Karpas-422 (cell line): ENCODE measurements at regions not wholly inside any gene's neighbourhood (a gene's known extent, or its start where the extent isn't known, plus 50 kb on each side); places are given as distances from the start of the nearest gene placed in this dataset.

ENCODE experiments used
- DNase-seq: peaks from one replicate; pipeline ENCODE4 v3.0.0-alpha.2; 2015
- H2AFZ ChIP-seq: fragments of 200-600 bp; sonication (generic); 2 replicates; pipeline ENCODE4 v1.6.1; 2014; ENCODE audit warnings: antibody characterized with exemption, low read length, mixed read lengths
- H3K27ac ChIP-seq: fragments of 200-600 bp; sonication (generic); 2 replicates; pipeline ENCODE4 v1.5.1; 2014; ENCODE audit warnings: mild to moderate bottlenecking, low read length, moderate library complexity
- H3K27me3 ChIP-seq: fragments of 200-600 bp; sonication (generic); 2 replicates; pipeline ENCODE4 v1.6.1; 2014; ENCODE audit warnings: low read length, mixed read lengths
- H3K36me3 ChIP-seq: fragments of 200-600 bp; sonication (generic); 2 replicates; pipeline ENCODE4 v1.6.1; 2014; ENCODE audit warnings: low read length, mixed read lengths; ENCODE audit not compliant: insufficient read depth
- H3K4me1 ChIP-seq: fragments of 200-600 bp; sonication (generic); 2 replicates; pipeline ENCODE4 v1.6.1; 2014; ENCODE audit warnings: mild to moderate bottlenecking, low read length, mixed read lengths
- H3K4me2 ChIP-seq: fragments of 200-600 bp; sonication (generic); 2 replicates; pipeline ENCODE4 v1.6.1; 2014; ENCODE audit warnings: low read length, low read depth, mild to moderate bottlenecking; ENCODE audit not compliant: poor library complexity, severe bottlenecking
- H3K4me3 ChIP-seq: fragments of 200-600 bp; sonication (generic); 2 replicates; pipeline ENCODE4 v1.5.1; 2014; ENCODE audit warnings: mild to moderate bottlenecking, antibody characterized with exemption, low read length, mixed read lengths
- H3K79me2 ChIP-seq: fragments of 200-600 bp; sonication (generic); 2 replicates; pipeline ENCODE4 v1.6.1; 2014; ENCODE audit warnings: mild to moderate bottlenecking, low read length, mixed read lengths
- H3K9ac ChIP-seq: fragments of 200-600 bp; sonication (generic); 2 replicates; pipeline ENCODE4 v1.6.0; 2014; ENCODE audit warnings: low read length
- H3K9me2 ChIP-seq: fragments of 200-600 bp; sonication (generic), shearing (Covaris generic); replicated peaks from 2 replicates; pipeline ENCODE4 v1.6.0; 2014; ENCODE audit warnings: mild to moderate bottlenecking, low read length, moderate library complexity; ENCODE audit not compliant: insufficient read depth
- H3K9me3 ChIP-seq: fragments of 300-700, 200-600 bp; sonication (generic); 2 replicates; pipeline ENCODE4 v1.6.1; 2014; ENCODE audit warnings: low read length, mixed read lengths
- H4K20me1 ChIP-seq: fragments of 200-600 bp; sonication (generic); 2 replicates; pipeline ENCODE4 v1.6.1; 2014; ENCODE audit warnings: mild to moderate bottlenecking, antibody characterized with exemption, low read length, low read depth; ENCODE audit not compliant: insufficient read depth

DNA sequence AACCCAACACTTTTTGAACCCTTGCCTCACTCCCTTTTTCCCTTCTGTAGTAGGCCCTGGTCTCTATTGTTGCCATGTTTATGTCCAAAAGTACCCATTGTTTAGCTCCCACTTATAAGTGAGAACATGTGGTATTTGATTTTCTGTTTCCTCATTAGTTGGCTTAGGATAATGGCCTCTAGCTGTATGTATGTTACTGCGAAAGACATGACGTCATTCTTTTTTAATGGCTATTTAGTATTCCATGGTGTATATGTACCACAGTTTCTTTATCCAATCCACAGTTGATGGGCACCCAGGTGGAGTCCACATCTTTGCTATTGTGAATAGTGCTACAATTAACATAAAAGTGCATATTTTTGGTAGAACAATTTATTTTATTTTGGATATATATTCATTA is 90.3 kb upstream of the PTPRD start:
- H2AFZ ChIP-seq, result no peak overlapping the region
- no peak overlapping the region for H3K4me2 ChIP-seq
- H4K20me1 ChIP-seq, result no peaks in the 10 kb centered on the region
- DNase-seq, result no peak
- no peak overlapping the region for H3K9ac ChIP-seq
- no peaks in the 10 kb centered on the region for H3K4me1 ChIP-seq
- H3K36me3 ChIP-seq, result no peaks in the 10 kb centered on the region
- no peaks in the 10 kb centered on the region for H3K27me3 ChIP-seq
- H3K79me2 ChIP-seq, result no peaks in the 10 kb centered on the region
- peaks cover 2% of the 10 kb centered on the region; the same call in 1 of the 2 replicates for H3K9me3 ChIP-seq
- H3K4me3 ChIP-seq, result no peak overlapping the region
- H3K27ac ChIP-seq, result no peak overlapping the region
- no peaks in the 10 kb centered on the region for H3K9me2 ChIP-seq

DNA sequence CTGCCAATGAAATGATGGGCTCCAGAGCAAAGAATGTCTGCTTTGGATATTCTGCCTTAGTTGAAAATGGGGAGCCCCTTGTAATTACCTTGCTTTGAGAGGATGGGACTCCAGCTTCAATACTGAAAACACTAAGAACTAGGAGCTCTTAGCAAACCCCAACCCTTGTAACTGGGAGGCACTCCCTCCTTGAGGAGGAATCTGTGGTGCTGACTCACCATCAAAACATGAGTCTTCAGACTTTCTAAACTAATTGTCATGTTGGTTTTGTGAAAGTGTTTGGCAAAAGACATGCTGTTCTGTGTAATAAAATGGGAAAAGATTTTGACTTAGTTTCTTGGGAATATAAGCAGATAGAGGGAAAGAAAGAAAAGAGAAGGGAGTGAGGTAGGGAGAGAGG is 91.9 kb upstream of the PTPRD start:
- Histone ChIP-seq H3K27me3 (no peaks in the 10 kb centered on the region), H3K4me3 (no peak overlapping the region), H3K4me1 (no peaks in the 10 kb centered on the region), H3K9me3 (peaks cover 1% of the 10 kb centered on the region), H4K20me1 (no peaks in the 10 kb centered on the region), H3K9me2 (no peaks in the 10 kb centered on the region), H3K27ac (no peak overlapping the region), H3K4me2 (no peak overlapping the region), H3K9ac (no peak overlapping the region), H3K36me3 (no peaks in the 10 kb centered on the region), H2AFZ (no peak overlapping the region), H3K79me2 (no peaks in the 10 kb centered on the region)
- DNase-seq, result no peak

DNA sequence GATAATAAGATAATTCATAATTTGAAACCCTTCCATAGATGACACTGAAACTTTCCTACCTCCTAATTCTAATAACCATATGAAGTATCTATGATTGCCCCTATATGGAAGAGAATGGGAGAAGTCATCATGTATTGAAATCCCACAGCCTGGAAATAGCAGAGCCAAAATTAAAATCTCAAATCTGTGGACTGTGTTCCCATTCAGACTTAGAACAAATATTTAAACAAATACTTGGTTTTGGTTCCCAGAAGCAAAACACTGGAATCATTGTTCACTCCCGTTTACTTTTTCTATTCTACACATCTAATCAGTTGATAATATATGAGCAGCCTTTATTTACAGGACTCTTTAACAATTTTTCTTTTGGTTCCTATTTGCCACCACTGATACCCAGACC is 92.6 kb upstream of the PTPRD start:
- H3K4me3 ChIP-seq, result no peak overlapping the region
- no peaks in the 10 kb centered on the region for H3K9me2 ChIP-seq
- no peaks in the 10 kb centered on the region for H3K79me2 ChIP-seq
- no peaks in the 10 kb centered on the region for H4K20me1 ChIP-seq
- no peak overlapping the region for H3K4me2 ChIP-seq
- H3K9ac ChIP-seq, result no peak overlapping the region
- H3K36me3 ChIP-seq, result no peaks in the 10 kb centered on the region
- peaks cover 4% of the 10 kb centered on the region for H3K9me3 ChIP-seq
- no peaks in the 10 kb centered on the region for H3K27me3 ChIP-seq
- no peak for DNase-seq
- H3K27ac ChIP-seq, result no peak overlapping the region
- no peak overlapping the region for H2AFZ ChIP-seq
- no peaks in the 10 kb centered on the region for H3K4me1 ChIP-seq

DNA sequence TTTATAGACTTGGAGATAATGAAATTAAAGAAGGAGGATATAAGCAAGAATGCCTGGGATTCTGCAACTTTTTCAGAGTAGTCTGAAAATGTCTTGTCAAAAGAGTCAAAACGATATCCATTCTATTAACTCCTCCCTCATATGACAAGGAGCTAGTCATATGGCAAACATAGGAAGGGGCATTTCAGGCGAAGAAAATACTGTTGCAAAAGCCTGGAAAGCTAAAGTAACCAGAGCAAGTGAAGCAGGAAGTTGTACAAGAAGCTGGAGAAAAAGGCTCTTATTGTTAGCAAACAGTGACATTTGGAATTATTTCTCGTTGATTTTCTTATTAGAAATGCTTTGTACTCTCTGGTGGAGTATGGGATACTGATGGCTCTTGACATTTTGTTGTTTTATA is 94.0 kb upstream of the PTPRD start:
- no peaks in the 10 kb centered on the region for H3K36me3 ChIP-seq
- H3K9me2 ChIP-seq, result no peaks in the 10 kb centered on the region
- DNase-seq, result no peak
- H3K9ac ChIP-seq, result no peak overlapping the region
- no peaks in the 10 kb centered on the region for H3K27me3 ChIP-seq
- H3K79me2 ChIP-seq, result no peaks in the 10 kb centered on the region
- H3K27ac ChIP-seq, result no peak overlapping the region
- H3K4me2 ChIP-seq, result no peak overlapping the region
- no peaks in the 10 kb centered on the region for H3K4me1 ChIP-seq
- no peaks in the 10 kb centered on the region for H4K20me1 ChIP-seq
- no peak overlapping the region for H3K4me3 ChIP-seq
- H3K9me3 ChIP-seq, result peaks cover 4% of the 10 kb centered on the region
- no peak overlapping the region for H2AFZ ChIP-seq

DNA sequence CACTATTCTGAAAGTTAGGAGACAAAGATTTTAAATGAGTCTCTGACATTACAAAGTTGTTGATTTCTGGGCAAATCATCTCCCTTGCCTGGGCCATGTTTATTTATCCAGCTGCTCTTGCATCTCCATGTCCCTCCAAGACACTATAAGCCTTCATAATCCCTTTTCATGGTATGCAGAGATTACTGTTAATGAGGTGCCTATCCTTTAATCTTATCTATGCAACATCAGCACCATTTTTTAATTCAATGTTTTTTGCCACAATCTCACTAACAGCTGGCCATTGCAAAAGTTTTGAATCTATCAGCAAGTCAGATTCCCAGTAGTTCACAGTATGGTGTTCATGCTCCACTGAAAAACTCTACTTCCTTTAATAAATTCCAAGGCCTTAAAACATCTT is 108.5 kb upstream of the PTPRD start:
- H3K27ac ChIP-seq, result no peak overlapping the region
- no peak overlapping the region for H3K4me2 ChIP-seq
- no peak overlapping the region for H3K4me3 ChIP-seq
- no peaks in the 10 kb centered on the region for H3K79me2 ChIP-seq
- no peaks in the 10 kb centered on the region for H3K36me3 ChIP-seq
- no peaks in the 10 kb centered on the region for H3K9me2 ChIP-seq
- H3K9me3 ChIP-seq, result peaks cover 23% of the 10 kb centered on the region
- H4K20me1 ChIP-seq, result no peaks in the 10 kb centered on the region
- H3K9ac ChIP-seq, result no peak overlapping the region
- DNase-seq, result no peak
- no peaks in the 10 kb centered on the region for H3K27me3 ChIP-seq
- H2AFZ ChIP-seq, result no peak overlapping the region
- no peaks in the 10 kb centered on the region for H3K4me1 ChIP-seq

DNA sequence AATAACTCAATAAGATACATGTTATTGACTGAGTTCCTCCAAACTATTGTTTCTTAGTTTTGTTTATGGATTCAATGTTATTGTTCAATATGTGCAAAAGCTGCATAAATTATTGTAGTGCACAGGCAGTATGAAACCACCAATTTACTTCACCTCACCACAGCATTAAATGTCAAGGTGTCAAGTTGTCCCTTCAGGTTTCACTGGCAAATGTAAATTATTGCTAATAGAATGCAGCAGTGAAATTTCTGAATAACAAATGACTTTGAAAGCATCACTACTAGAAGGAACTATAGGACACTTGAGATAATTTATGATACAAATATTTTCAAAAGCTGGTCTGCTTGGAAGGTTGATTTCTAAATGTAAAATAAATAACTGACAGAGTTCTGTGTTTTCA is 116.4 kb upstream of the PTPRD start:
- Histone ChIP-seq H3K27ac (no peak overlapping the region), H3K4me2 (no peak overlapping the region), H3K36me3 (no peaks in the 10 kb centered on the region), H4K20me1 (no peaks in the 10 kb centered on the region), H3K4me3 (no peak overlapping the region), H3K4me1 (no peaks in the 10 kb centered on the region), H2AFZ (no peak overlapping the region), H3K9ac (no peak overlapping the region), H3K27me3 (no peaks in the 10 kb centered on the region), H3K9me3 (peaks cover 46% of the 10 kb centered on the region), H3K9me2 (no peaks in the 10 kb centered on the region), H3K79me2 (no peaks in the 10 kb centered on the region)
- no peak for DNase-seq

DNA sequence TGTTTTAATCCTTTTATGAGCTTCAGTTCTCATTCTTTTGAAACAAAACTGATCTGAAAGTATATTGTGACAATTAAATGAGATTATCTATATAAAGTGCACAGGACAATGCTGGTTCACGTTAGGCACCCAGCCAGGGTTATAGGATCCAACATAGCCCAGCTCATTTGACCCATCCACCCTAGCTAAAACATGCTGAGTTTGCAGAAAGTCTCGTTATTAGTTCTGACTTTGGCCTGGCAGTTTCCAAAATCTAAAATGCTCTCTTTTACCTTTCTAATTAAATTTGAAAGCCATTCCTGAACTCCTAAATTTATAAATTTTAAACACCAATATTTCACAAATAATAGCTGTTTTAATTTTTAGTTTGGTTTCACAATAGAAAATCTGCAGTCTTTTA is 131.9 kb upstream of the PTPRD start:
- Histone ChIP-seq H3K27me3 (no peaks in the 10 kb centered on the region), H3K79me2 (no peaks in the 10 kb centered on the region), H3K36me3 (no peaks in the 10 kb centered on the region), H3K9me3 (peaks cover 14% of the 10 kb centered on the region; the same call in 1 of the 2 replicates), H3K4me3 (no peak overlapping the region), H3K9ac (no peak overlapping the region), H4K20me1 (no peaks in the 10 kb centered on the region), H2AFZ (no peak overlapping the region), H3K4me2 (no peak overlapping the region), H3K9me2 (no peaks in the 10 kb centered on the region), H3K27ac (no peak overlapping the region), H3K4me1 (no peaks in the 10 kb centered on the region)
- DNase-seq, result no peak

DNA sequence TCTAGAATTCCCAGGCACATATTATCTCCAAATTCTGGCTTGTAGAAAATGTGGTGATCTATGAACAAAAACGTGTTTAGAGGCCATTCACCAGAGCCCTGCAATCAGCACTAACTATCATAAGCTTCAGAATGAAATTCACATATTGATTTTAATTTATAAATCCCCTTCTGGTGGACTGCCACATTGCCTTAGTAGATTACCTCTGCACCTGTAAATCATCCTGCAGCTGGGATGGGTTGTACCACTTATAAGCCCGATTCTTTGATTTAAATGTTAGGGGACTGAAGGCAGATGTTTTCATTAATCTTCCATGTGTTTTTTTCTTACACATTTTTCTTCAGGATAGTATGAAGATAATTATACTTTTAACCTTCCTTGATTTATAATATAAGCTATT is 140.7 kb upstream of the PTPRD start:
- no peak overlapping the region for H3K4me3 ChIP-seq
- H3K79me2 ChIP-seq, result no peaks in the 10 kb centered on the region
- no peak for DNase-seq
- H3K27me3 ChIP-seq, result no peaks in the 10 kb centered on the region
- H3K9ac ChIP-seq, result no peak overlapping the region
- H2AFZ ChIP-seq, result no peak overlapping the region
- H3K4me2 ChIP-seq, result no peak overlapping the region
- peaks cover 22% of the 10 kb centered on the region for H3K9me3 ChIP-seq
- no peaks in the 10 kb centered on the region for H3K4me1 ChIP-seq
- no peaks in the 10 kb centered on the region for H3K36me3 ChIP-seq
- no peaks in the 10 kb centered on the region for H3K9me2 ChIP-seq
- H3K27ac ChIP-seq, result no peak overlapping the region
- no peaks in the 10 kb centered on the region for H4K20me1 ChIP-seq

DNA sequence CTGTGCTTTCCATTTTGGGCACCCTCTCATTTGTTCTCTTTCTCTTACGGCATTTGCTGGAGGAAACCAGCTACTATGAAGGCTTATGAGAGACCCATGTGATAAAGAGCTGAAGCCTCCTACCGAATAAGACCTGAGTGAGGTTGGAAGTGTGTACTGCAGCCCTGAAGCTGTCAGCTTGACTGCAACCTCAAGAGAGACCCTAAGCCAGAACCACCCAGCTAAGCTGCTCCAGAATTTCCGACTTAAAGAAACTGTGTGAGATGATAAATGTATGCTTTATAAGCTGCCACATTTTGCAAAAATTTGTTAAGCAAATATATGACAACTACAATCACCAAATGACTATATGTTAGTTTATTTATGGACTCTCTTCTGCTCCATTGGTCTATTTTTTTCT is 151.7 kb upstream of the PTPRD start:
- Histone ChIP-seq H3K4me1 (no peaks in the 10 kb centered on the region), H3K4me3 (no peak overlapping the region), H3K36me3 (no peaks in the 10 kb centered on the region), H3K9me3 (peaks cover 11% of the 10 kb centered on the region), H3K27ac (no peak overlapping the region), H3K27me3 (no peaks in the 10 kb centered on the region), H3K79me2 (no peaks in the 10 kb centered on the region), H3K9me2 (no peaks in the 10 kb centered on the region), H3K9ac (no peak overlapping the region), H4K20me1 (no peaks in the 10 kb centered on the region), H2AFZ (no peak overlapping the region), H3K4me2 (no peak overlapping the region)
- DNase-seq, result no peak
